ENCODE measurements at regions not wholly inside any gene's neighbourhood (a gene's known extent, or its start where the extent isn't known, plus 50 kb on each side); places are given as distances from the start of the nearest gene placed in this dataset.

- no peak for TF ChIP-seq POLR2A (IDR thresholded peaks at IDR 0.05)
- no peak for TF ChIP-seq CTCF (IDR thresholded peaks at IDR 0.05)
Observed at GRCh38 chr5:73375949-73376348, 72.6 kb downstream of the FOXD1 start.
